ENCODE measurements at regions not wholly inside any gene's neighbourhood (a gene's known extent, or its start where the extent isn't known, plus 50 kb on each side); places are given as distances from the start of the nearest gene placed in this dataset.

GRCh38 chr3:22322861-22323260, 571.9 kb upstream of the ZNF385D start (continued):
- TF ChIP-seq CTCF (IDR thresholded peaks at IDR 0.05 in 2 of 3, conservative IDR thresholded peaks at IDR 0.05 in 1 of 3; ENCODE audit: borderline replicate concordance in 1 of 3, insufficient read depth in 1 of 3, low read depth in 2 of 3, low read length in 2 of 3), result no peak
- TF ChIP-seq SRF (IDR thresholded peaks at IDR 0.05; ENCODE audit: low read depth), result no peak
- TF ChIP-seq ZFX (IDR thresholded peaks at IDR 0.05), result no peak
- TF ChIP-seq SIN3A (IDR thresholded peaks at IDR 0.05; ENCODE audit: low read depth), result no peak
- no peak for TF ChIP-seq ELF1 (IDR thresholded peaks at IDR 0.05; ENCODE audit: borderline replicate concordance, low read depth)

- POLR2A ChIA-PET, result no interaction called here
- Histone ChIP-seq H4K20me1 (ENCODE audit: insufficient read depth) (no peaks in the 10 kb centered on the region), H2AFZ (ENCODE audit: low read depth, low read length, poor library complexity, severe bottlenecking) (no peak overlapping the region), H3K27ac (ENCODE audit: low read depth, low read length) (no peak overlapping the region), H3K79me2 (ENCODE audit: insufficient read depth, low read length) (no peaks in the 10 kb centered on the region), H3K4me1 (ENCODE audit: control insufficient read depth in 1 of 2, insufficient read depth in 2 of 2, low read length in 2 of 2) (no peaks in the 10 kb centered on the region), H3K9me3 (ENCODE audit: control insufficient read depth in 1 of 2, insufficient read depth in 1 of 2, low read depth in 1 of 2, low read length in 2 of 2) (peaks cover 6 to 11% of the 10 kb centered on the region in 2 experiments; a peak in 2 of 4 replicates), H3K4me3 (replicated peaks in 1 of 2; ENCODE audit: low read depth in 1 of 2, low read length in 2 of 2) (no peak overlapping the region), H3K9me2 (ENCODE audit: insufficient read depth) (no peaks in the 10 kb centered on the region), H3K27me3 (ENCODE audit: insufficient read depth, low read length) (no peaks in the 10 kb centered on the region), H3K36me3 (ENCODE audit: control insufficient read depth in 1 of 2, insufficient read depth in 2 of 2, low read length in 2 of 2) (no peaks in the 10 kb centered on the region), H3K4me2 (ENCODE audit: low read length) (no peak overlapping the region), H3K9ac (ENCODE audit: low read length) (no peak overlapping the region)
- DNase-seq (ENCODE audit: low read depth, low spot score) (no peak), ATAC-seq (no peak)
- no TSS peak for BruUV-seq (replicated peaks)
- CTCF ChIA-PET, result no interaction called here
- intact Hi-C loops (cut with micrococcal nuclease), result no loop called here
- RAD21 ChIA-PET (ENCODE audit: low non-redundant PET in 1 of 2, low total read pairs in 2 of 2, uncharacterized antibody in 2 of 2, unreplicated experiment in 2 of 2), result no interaction called here
- TF ChIP-seq CEBPB (IDR thresholded peaks at IDR 0.05; ENCODE audit: low read depth), result no peak
- TF ChIP-seq JUND (IDR thresholded peaks at IDR 0.05), result no peak
- no peak for TF ChIP-seq SP1 (IDR thresholded peaks at IDR 0.05; ENCODE audit: low read depth)
- no peak for TF ChIP-seq POLR2AphosphoS5 (IDR thresholded peaks at IDR 0.05; ENCODE audit: low read depth, low read length)
- TF ChIP-seq ELF1 (IDR thresholded peaks at IDR 0.05; ENCODE audit: borderline replicate concordance, low read depth), result no peak
- TF ChIP-seq SIN3A (IDR thresholded peaks at IDR 0.05; ENCODE audit: low read depth), result no peak
- TF ChIP-seq FOSL1 (IDR thresholded peaks at IDR 0.05; ENCODE audit: low read depth), result no peak
- no peak for TF ChIP-seq MAX (IDR thresholded peaks at IDR 0.05)
- TF ChIP-seq ZBTB33 (IDR thresholded peaks at IDR 0.05; ENCODE audit: extremely low read depth, insufficient replicate concordance, low read length), result no peak
- TF ChIP-seq TCF7L2 (IDR thresholded peaks at IDR 0.05; ENCODE audit: borderline replicate concordance, extremely low read depth, insufficient read depth, insufficient read length), result no peak
- no peak for TF ChIP-seq REST (IDR thresholded peaks at IDR 0.05; ENCODE audit: low read depth)
- no peak for TF ChIP-seq ZNF274 (IDR thresholded peaks at IDR 0.05; ENCODE audit: low read depth, low read length)
- TF ChIP-seq RAD21 (IDR thresholded peaks at IDR 0.05; ENCODE audit: low read depth), result no peak
- no peak for TF ChIP-seq SRF (IDR thresholded peaks at IDR 0.05; ENCODE audit: low read depth)
Measured at GRCh38 chr3:22326305-22326704, 575.3 kb upstream of the ZNF385D start.
